AG09309 (cell line): ENCODE measurements at regions not wholly inside any gene's neighbourhood (a gene's known extent, or its start where the extent isn't known, plus 50 kb on each side); places are given as distances from the start of the nearest gene placed in this dataset.

ENCODE experiments used
- DNase-seq: peaks from one replicate; pipeline ENCODE4 v3.0.0-alpha.2; 2010; ENCODE audit warnings: low read depth
- H3K4me3 ChIP-seq: 2 replicates; pipeline ENCODE4 v1.5.1; 2011; ENCODE audit warnings: mild to moderate bottlenecking, low read depth, low read length, moderate library complexity; ENCODE audit not compliant: control insufficient read depth
- CTCF ChIP-seq: IDR thresholded peaks from 2 replicates; pipeline ENCODE4 v1.5.1; 2011; ENCODE audit warnings: mild to moderate bottlenecking, low read depth, low read length, inconsistent platforms; ENCODE audit not compliant: insufficient read depth, control insufficient read depth; ENCODE audit errors: missing control alignments

GRCh38 chr6:5946701-5947100 is 60.0 kb downstream of the NRN1 start:
- TF ChIP-seq CTCF: no peak
- no peak overlapping the region for H3K4me3 ChIP-seq
- DNase-seq: no peak

GRCh38 chr6:5946181-5946580 is 60.5 kb downstream of the NRN1 start:
- DNase-seq: no peak
- TF ChIP-seq CTCF: no peak
- no peak overlapping the region for H3K4me3 ChIP-seq

- TF ChIP-seq CTCF: no peak
- DNase-seq: no peak
- no peak overlapping the region for H3K4me3 ChIP-seq
Measured at GRCh38 chr6:5943591-5943990, 63.1 kb downstream of the NRN1 start.

- H3K4me3 ChIP-seq: no peak overlapping the region
- no peak for DNase-seq
- no peak for TF ChIP-seq CTCF
Measured at GRCh38 chr6:5942591-5942990, 64.1 kb downstream of the NRN1 start.

GRCh38 chr6:5941188-5941587 is 65.5 kb downstream of the NRN1 start:
- peak; percentile 7 for DNase-seq
- TF ChIP-seq CTCF: no peak
- H3K4me3 ChIP-seq: no peak overlapping the region

GRCh38 chr6:5938934-5939333 is 67.8 kb downstream of the NRN1 start:
- H3K4me3 ChIP-seq: no peak overlapping the region
- no peak for DNase-seq
- TF ChIP-seq CTCF: no peak

GRCh38 chr6:5937936-5938706 is 68.6 kb downstream of the NRN1 start:
- no peak for DNase-seq
- H3K4me3 ChIP-seq: no peak overlapping the region
- TF ChIP-seq CTCF: no peak
